ENCODE measurements at regions not wholly inside any gene's neighbourhood (a gene's known extent, or its start where the extent isn't known, plus 50 kb on each side); places are given as distances from the start of the nearest gene placed in this dataset.
"Not testable (repeated sequence)": the region's sequence is repeated elsewhere in the genome, so short reads cannot be mapped to it uniquely, and the experiment has no call there.

DNA sequence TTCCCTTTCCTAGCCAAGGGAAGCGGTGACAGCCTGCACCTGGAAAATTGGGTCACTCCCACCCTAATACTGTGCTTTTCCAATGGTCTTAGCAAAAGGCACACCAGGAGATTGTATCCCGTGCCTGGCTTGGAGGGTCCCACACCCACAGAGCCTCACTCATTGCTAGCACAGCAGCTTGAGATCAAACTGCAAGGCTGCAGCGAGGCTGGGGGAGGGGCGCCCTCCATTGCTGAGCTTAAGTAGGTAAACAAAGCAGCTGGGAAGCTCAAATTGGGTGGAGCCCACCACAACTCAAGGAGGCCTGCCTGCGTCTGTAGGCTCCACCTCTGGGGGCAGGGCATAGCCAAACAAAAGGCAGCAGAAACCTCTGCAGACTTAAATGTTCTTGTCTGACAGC lies 504.1 kb upstream of the ADGRL3 start:
- not testable (repeated sequence) for FAIRE-seq; DNase-seq (ENCODE audit: insufficient read length, low spot score)

DNA sequence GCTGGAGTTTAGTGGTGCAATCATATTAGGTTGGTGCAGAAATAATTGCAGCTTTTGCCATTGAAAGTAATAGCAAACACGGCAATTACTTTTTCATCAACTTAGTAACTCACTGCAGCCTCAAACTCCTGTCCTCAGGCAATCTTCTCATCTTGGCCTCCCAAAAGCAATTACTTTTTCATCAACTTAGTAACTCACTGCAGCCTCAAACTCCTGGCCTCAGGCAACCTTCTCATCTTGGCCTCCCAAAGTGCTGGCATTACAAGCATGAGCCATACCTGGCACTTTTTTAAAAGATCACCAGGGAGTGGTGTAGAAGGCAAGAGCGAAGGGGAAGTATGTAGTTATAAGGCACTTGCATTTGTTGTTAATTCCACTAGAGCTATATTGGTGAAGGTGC lies 491.1 kb upstream of the ADGRL3 start:
- no peak for FAIRE-seq
- no peak for DNase-seq (ENCODE audit: insufficient read length, low spot score)

DNA sequence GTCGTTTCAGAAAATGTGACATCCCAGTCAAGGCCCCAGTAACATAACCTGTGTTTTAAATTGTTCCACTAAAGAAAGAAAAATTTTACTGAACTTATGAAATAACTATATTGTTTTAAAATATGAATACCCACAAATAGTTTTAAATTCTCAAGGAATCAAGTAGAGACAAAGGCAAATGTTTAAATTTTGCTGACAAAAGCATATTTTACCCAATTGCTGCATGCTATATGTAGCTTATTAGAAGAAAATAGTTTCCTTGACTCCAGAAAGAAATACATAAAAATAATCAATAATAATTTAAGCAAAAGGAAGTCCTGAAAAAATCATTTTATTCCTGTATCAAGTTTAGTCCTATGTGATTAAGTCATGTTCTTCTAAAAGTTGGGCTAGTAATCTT lies 481.3 kb upstream of the ADGRL3 start:
- FAIRE-seq (no peak), DNase-seq (ENCODE audit: insufficient read length, low spot score) (no peak)

DNA sequence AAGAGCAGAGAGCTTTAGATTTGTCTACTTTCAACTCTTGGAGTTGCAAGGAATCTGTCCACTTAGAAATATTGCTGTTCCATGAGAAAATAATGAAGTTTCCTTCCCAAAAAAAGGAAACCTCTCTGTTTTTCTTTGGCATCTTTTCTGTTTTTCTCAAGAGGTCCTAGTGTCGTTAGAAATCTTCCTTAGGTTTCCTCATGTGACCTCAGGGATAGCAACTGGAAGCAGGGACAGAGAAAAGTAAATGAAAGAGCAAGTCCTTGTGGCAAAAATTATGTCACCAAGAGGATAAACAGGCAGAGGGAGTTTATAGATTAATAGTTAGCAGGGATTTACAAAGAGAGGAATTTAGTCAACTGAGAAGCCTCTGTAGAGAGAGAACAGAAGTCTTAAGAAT lies 478.4 kb upstream of the ADGRL3 start:
- DNase-seq (ENCODE audit: insufficient read length, low spot score) (no peak), FAIRE-seq (no peak)

- FAIRE-seq (no peak), DNase-seq (ENCODE audit: insufficient read length, low spot score) (no peak)
Measured at GRCh38 chr4:60723796-60724195, 476.3 kb upstream of the ADGRL3 start.

- FAIRE-seq = no peak
- DNase-seq (ENCODE audit: insufficient read length, low spot score) = no peak
Measured at GRCh38 chr4:60724623-60725022, 475.5 kb upstream of the ADGRL3 start.

DNA sequence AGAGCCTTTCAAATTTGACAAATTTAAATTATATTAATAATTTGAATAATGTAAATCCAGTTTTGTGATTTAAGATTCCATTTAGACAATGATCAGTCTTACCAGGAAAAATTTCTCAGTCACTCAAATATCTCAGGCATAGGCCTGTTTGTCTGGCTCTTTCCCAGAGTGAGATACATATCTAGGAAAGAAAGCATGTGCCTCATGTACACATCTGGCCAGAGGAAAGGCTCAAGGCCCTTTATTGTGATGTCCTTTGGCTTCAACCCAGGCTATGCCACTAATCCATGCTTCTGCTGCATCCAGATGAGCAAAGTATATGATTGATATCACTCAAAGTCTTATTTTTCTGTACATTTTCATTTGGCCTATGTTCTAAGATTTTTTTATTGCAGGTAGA lies 473.3 kb upstream of the ADGRL3 start:
- no peak for FAIRE-seq
- no peak for DNase-seq (ENCODE audit: insufficient read length, low spot score)

- DNase-seq (ENCODE audit: insufficient read length, low spot score) = no peak
- FAIRE-seq = no peak
Measured at GRCh38 chr4:60729194-60729593, 470.9 kb upstream of the ADGRL3 start.

DNA sequence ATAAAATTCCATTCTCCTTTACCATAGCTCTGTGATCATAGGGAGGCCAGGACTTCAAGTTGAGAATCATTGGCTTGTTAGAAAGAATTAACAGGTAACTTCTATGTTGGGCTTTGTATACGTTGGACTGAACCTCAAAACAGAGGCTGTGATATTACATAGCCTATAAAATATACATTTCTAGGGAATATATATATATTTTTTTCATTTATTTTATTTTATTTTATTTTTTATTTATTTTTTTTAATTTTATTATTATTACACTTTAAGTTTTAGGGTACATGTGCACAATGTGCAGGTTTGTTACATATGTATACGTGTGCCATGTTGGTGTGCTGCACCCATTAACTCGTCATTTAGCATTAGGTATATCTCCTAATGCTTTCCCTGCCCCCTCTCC lies 470.4 kb upstream of the ADGRL3 start:
- FAIRE-seq; DNase-seq (ENCODE audit: insufficient read length, low spot score): not testable (repeated sequence)

- FAIRE-seq = no peak
- DNase-seq (ENCODE audit: insufficient read length, low spot score) = no peak
Measured at GRCh38 chr4:60737858-60738257, 462.3 kb upstream of the ADGRL3 start.

GRCh38 chr4:60743654-60744053 lies 456.5 kb upstream of the ADGRL3 start:
- no peak for DNase-seq (ENCODE audit: insufficient read length, low spot score)
- no peak for FAIRE-seq

- FAIRE-seq = no peak
- no peak for DNase-seq (ENCODE audit: insufficient read length, low spot score)
Measured at GRCh38 chr4:60744767-60745166, 455.4 kb upstream of the ADGRL3 start.

GRCh38 chr4:60745800-60746571 lies 454.1 kb upstream of the ADGRL3 start:
- FAIRE-seq (no peak), DNase-seq (ENCODE audit: insufficient read length, low spot score) (no peak)

DNA sequence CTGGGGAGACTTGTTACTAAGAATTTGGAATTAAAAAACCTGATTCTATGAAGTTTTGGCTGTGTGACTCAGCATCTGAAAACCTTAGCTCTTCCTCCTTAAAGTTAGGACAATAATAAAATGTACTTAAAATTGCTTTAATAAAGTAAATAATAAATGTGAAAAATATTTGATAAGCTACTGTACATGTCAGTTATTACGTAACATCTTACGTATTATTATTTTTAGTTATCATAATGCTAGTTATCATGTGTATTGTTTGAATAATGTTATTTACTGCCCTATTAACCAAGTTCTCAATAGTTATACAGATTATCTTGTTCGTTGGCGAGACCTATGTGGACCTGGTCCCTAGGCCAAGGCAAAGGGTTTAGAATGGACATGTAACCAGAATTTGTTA lies 449.2 kb upstream of the ADGRL3 start:
- DNase-seq (ENCODE audit: insufficient read length, low spot score) = no peak
- FAIRE-seq = no peak

DNA sequence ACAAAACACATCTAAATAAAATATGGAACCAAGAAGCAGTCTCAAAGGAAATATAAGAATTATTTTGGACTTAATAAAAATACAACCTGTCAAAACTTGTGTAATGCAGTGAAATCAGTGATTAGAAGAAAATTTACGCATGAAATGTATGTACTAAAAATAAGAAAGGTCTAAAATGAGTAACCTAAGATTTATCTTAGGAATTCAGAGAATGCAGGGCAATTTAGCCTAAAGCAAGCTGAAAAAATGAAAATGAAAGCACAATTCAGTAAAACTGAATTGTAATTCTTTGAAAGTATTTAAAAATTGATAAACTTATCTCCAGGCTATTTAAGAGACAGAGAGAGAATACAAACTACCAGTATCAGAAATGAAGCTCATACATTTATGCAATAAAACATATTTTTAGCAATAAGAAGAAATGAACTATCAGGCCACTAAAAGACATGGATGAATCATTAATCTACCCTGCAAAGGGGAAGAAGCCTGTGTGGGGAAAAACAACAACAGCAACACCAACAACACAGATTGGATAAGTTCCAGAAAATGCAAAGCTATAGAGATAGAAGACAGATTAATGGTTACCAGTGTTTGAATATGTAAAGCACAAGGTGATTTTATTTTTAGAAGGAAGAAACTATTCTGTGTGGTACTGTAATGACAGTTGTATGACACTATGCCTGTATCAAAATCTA lies 442.0 kb upstream of the ADGRL3 start:
- no peak for DNase-seq (ENCODE audit: insufficient read length, low spot score)
- no peak for FAIRE-seq

DNA sequence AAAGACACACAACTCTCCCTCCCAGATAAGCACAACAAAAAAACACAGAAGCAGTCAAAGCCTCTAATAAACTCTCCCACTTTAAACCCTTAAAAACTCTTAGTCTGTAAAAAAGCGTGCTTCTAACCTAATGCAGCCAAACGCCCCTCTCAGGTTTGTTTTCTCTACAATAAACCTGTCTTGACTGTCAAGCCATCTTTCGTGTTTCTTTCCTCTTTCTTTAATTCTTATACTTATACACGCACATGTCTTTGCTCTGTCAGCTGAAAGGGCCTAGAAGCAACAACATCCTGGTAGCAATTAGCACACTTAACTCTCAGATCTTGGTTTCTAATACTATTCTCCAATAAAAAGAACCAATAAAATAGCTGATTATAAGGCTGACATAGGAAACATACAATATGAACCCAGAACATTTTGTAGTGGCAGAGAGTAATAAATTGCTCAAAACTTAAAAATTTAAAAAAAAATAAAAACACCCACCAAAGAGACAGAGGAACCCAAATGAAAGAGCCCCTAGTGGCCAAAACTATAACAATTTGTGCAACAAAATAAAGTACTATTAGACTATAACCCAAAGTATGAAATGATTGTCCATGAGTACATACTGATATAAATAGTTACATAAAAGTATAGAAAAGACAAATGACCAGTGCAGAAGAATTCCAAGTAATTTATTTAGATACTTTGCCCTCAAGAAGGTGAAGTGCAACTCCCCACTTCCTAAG lies 440.4 kb upstream of the ADGRL3 start:
- FAIRE-seq (no peak), DNase-seq (ENCODE audit: insufficient read length, low spot score) (no peak)

DNA sequence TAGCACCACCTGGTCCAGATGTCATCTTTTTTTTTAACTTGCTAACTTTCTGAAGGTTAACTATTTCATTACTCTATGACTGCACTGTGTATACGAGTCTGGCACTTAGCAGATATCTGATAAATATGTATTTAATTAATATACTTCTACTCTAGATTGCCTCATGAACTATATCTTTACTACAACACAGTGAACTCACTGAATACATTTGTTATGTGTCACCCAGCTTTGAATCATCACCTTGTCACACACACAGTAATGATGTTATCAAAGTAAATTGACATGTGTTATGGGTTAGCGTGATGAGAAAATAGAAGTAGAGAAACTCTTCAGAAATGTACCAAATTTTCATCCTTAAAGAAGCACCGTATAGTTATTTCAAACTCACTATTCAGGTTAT lies 419.3 kb upstream of the ADGRL3 start:
- FAIRE-seq (no peak), DNase-seq (ENCODE audit: insufficient read length, low spot score) (no peak)

DNA sequence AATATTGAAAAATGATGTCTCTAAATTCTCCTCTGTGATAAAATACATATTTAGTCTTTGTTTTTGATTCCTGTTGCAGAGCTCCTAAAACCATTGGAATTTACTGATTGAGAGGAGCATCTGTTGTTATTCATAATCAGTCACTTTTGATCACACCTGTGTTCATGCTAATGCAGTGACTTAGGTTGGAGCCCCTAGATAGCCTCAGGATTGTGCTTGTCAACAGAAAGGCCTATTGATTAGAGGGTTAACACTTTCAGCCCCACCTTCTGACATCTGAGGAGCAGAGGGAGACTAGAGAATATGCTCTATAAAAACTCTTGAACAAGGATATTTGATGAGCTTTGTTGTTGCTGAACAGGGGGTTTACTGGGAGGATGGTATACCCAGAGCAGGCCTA lies 409.5 kb upstream of the ADGRL3 start:
- no peak for DNase-seq (ENCODE audit: insufficient read length, low spot score)
- FAIRE-seq = no peak

DNA sequence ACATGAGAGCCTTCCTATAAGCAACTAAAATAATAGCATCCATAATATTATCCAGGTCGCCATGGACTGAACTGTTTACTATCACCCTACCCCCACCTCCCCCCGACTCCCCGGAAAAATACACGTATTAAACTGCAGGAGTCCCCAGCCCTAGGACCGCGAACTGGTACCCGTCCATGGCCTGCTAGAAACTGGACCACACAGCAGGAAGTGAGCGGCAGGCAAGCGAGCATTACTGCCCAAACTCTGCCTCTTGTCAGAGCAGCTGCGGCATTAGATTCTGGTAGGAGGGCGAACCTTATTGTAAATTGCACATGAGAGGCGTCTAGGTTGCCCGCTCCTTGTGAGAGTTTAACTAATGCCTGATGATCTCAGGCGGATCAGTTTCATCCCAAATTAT lies 405.8 kb upstream of the ADGRL3 start:
- no peak for DNase-seq (ENCODE audit: insufficient read length, low spot score)
- no peak for FAIRE-seq

GRCh38 chr4:60799214-60799613 lies 400.9 kb upstream of the ADGRL3 start:
- no peak for FAIRE-seq

GRCh38 chr4:60800701-60801100 lies 399.4 kb upstream of the ADGRL3 start:
- DNase-seq (ENCODE audit: insufficient read length, low spot score) (no peak), FAIRE-seq (no peak)

More at GRCh38 chr4:60799214-60799613, 400.9 kb upstream of the ADGRL3 start:
- no peak for DNase-seq (ENCODE audit: insufficient read length, low spot score)
